Medulla oblongata (tissue), 1 donor: ENCODE measurements at regions not wholly inside any gene's neighbourhood (a gene's known extent, or its start where the extent isn't known, plus 50 kb on each side); places are given as distances from the start of the nearest gene placed in this dataset.

Source experiments
- DNase-seq: peaks from one replicate; pipeline ENCODE4 v3.0.0-alpha.2; 2015; ENCODE audit errors: extremely low spot score

DNA sequence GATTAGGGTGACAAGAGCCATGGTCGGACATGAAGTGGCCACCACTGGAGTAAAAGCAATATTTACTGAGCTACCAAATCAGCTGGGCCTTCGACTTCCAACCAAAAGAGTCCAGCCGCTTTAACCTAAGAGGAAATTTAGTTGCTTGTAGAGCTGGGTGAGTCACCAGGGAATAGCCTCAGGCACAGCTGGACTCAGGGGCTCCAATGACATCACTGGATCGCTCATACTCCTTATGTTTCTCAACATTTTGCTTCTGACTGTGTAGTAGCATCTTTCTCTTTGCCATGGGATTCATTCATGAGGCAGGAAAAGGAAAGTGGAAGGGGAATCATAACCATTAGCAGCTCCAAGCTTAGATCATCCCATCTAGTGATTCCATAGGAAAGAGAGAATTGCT is 664.4 kb downstream of the MATN1 start:
- DNase-seq = no peak

GRCh38 chr1:30054126-30054525 is 669.3 kb downstream of the MATN1 start:
- no peak for DNase-seq

DNA sequence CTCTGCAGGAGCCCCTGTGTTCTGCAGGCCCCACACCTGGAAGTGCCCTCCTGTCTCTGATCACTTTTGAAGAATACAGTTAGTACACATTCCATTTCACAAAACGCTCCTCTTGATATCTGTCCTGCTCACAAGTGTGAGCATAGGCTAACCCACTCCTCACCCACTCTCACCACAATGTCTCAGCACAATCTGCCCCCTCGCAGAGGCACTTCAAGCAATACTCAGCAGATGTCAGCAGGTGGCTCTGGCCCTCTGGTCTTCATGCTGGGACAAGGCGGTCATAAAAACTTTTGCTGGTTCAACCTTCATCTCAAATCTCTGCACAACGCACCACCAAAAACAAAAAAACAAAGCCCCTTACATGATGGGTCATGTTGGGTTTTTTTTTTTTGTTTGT is 671.2 kb downstream of the MATN1 start:
- DNase-seq = no peak

- no peak for DNase-seq
Observed at GRCh38 chr1:30051777-30052176, 671.6 kb downstream of the MATN1 start.

DNA sequence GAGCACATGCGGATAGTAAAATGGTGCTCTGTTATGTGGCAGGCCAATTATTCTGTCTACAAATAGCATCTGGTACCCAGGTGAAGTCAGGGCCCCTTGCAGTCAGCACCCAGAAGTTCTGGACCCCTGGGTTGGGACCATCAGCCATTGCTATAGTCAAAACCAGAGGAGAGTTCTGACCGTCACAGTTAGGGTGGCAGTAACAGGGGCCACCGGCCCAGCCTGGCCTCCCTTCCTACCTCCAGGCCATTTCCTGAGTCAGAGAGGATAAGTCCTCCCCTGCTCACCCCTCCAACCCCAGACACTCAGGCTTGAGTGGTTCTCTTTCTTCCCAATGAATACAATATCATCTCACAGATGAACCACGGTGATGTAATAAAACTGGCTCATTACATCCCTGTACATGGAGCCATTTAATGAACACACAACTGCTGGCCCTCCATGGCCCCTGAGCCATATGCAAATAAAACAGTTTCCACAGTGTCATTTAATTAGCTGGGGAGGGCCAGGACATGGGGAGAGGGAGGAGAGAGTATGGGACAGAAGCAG is 673.6 kb downstream of the MATN1 start:
- no peak for DNase-seq

- DNase-seq = no peak
Observed at GRCh38 chr1:30048905-30049304, 674.5 kb downstream of the MATN1 start.

DNA sequence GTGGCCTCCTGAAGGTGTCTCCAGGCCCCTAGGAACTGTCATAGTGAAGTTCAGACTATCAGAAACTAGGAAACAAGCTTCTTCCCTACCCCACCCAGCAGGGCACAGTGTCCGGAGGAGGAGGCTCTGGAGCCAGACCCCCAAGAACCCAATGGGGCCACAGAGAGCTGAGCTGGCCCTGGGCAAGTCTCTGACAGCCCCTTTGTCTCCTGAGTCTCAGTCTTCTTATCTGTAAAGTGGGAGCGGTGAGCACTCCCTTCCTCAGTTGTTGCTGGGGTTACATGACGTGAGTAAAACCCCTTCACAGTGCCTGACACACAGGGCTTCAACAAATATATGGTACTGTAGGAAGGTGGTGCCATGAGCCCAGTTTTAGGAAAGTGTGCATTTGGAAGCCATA is 675.8 kb downstream of the MATN1 start:
- DNase-seq = no peak

DNA sequence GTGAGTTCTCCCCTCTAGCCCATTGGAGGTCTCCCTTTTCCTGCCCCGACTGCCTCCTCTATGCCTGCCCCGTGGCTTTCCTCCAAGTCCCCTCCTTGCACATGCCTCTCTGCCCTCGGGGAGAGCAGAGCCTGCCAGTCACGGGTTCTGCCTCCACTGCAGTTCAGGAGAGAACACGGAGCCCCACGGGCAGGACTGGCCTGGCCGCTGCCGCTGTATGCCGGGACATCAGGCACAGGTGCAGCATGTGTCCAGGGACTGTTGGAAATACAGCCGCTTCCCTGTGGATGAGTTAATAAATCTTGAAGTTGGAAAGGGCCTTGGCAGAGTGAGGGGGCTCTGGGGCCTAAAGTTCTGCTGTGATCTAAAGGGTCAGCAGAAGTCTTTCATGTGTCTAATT is 676.6 kb downstream of the MATN1 start:
- DNase-seq = no peak

- no peak for DNase-seq
Observed at GRCh38 chr1:30045304-30046090, 677.9 kb downstream of the MATN1 start.

DNA sequence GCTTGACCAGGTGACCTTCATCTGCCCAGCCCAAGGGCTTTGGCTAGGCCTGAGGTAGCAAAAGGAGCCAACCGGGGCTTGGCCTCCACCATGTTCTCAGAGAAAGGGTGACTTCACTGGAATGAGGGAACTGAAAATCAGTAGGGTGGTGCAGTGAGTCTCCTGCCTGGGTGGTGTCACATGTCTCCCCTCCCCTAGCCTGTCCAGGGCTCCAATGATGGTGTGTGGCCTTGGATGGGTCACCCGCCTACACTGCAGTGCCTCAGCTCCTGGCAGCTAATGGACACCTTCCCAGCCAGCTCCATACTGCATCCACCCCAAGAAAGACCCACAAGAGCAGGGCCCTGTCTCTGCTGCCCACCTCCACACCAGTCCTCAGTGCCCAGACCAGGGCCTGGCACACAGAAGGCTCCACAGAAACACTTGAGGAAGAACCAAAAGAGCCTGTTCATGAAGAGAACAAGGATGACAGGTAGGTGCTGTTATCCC is 678.7 kb downstream of the MATN1 start:
- no peak for DNase-seq

DNA sequence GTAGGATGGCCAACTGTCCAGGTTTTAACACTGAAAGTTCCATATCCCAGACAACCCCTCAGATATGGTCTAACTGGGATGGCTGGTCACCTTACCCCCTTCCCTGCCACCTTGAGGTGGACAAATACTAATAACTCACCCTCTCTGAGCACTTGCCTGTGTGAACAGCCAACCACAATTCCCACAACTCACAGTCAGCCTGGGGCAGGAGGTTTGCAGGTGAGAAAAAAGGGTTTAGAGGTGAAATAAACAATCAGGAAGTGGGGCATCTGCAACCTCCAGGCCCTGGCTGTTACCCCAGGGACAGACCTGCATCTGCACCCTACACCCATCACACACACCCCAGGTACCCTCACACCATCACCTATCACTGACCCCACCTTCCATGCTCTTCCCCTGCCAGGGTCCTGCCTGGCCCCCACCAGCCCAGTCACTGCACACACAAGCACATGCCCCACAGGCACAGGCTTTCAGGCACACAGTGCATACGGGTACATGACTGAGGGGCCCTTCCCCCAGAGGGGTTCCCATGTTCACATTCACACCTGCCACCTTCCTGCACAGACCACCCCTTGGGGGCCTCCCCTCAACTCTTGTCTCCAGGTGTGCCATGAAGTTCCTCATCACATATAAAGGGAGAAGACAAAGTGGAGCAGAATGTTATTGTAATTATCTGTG is 679.5 kb downstream of the MATN1 start:
- no peak for DNase-seq

GRCh38 chr1:30043256-30043655 is 680.1 kb downstream of the MATN1 start:
- no peak for DNase-seq

GRCh38 chr1:30042438-30043147 is 680.8 kb downstream of the MATN1 start:
- no peak for DNase-seq

DNA sequence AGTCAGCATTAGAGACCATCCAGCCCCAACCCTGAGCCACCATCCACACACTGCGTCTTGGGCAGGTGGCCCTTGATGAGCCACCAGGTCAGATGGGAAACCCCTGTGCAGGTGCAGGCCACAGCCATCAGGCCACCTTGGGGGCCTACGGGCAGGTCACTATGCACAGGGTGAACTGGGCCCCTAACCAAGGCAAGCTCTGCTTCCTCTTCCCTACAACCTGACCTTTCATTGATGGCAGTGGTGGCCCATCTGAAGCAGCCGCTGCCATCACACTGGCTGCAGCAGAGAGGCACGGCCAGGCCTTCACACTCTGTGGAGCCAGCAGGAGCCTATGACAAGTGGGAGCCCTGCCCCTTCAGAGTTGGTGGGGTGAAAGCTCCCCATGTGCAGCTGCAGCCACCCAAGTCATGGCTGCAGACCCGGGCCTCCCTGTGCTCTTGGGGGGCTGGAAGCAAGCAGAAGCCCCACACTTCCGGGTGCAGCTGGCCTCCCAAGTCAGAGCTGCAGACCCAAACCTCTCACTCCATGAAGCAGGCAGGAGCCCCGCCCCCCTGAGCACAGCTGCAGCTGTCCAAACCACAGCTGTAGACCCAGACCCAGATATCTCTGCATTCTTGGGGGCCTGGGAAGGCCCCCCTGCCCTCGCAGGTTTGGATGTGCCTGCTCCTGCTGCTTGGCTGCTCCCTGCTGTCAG is 681.5 kb downstream of the MATN1 start:
- no peak for DNase-seq

- no peak for DNase-seq
Observed at GRCh38 chr1:30040081-30041019, 683.0 kb downstream of the MATN1 start.

GRCh38 chr1:30039354-30040080 is 683.9 kb downstream of the MATN1 start:
- DNase-seq = no peak

- DNase-seq = no peak
Observed at GRCh38 chr1:30038134-30039025, 685.0 kb downstream of the MATN1 start.

- DNase-seq = no peak
Observed at GRCh38 chr1:30037251-30038118, 685.9 kb downstream of the MATN1 start.
